Fibroblast of peridontal ligament (primary cell): ENCODE measurements at regions not wholly inside any gene's neighbourhood (a gene's known extent, or its start where the extent isn't known, plus 50 kb on each side); places are given as distances from the start of the nearest gene placed in this dataset.
A peak's percentile ranks its signal among the peaks of the same experiment; 100 is the strongest.
"Not testable (repeated sequence)": the region's sequence is repeated elsewhere in the genome, so short reads cannot be mapped to it uniquely, and the experiment has no call there.

Source experiments
- DNase-seq: peaks from one replicate; pipeline ENCODE4 v3.0.0-alpha.2; 2010; ENCODE audit errors: extremely low read depth

GRCh38 chr18:56279816-56280215 lies 358.6 kb downstream of the TXNL1 start:
- DNase-seq = not testable (repeated sequence)

GRCh38 chr18:56278421-56279003 lies 359.9 kb downstream of the TXNL1 start:
- no peak for DNase-seq

GRCh38 chr18:56276466-56276865 lies 361.9 kb downstream of the TXNL1 start:
- no peak for DNase-seq

- no peak for DNase-seq
Observed at GRCh38 chr18:56273541-56274219, 364.7 kb downstream of the TXNL1 start.

GRCh38 chr18:56270671-56271250 lies 367.6 kb downstream of the TXNL1 start:
- DNase-seq = no peak

- peak; percentile 20 for DNase-seq
Observed at GRCh38 chr18:56269958-56270357, 368.4 kb downstream of the TXNL1 start.

- DNase-seq = no peak
Observed at GRCh38 chr18:56268952-56269351, 369.4 kb downstream of the TXNL1 start.

GRCh38 chr18:56267334-56267733 lies 371.1 kb downstream of the TXNL1 start:
- DNase-seq = no peak

- DNase-seq = peak; percentile 27
Observed at GRCh38 chr18:56258178-56258577, 380.2 kb downstream of the TXNL1 start.

- DNase-seq = peak; percentile 81
Observed at GRCh38 chr18:56257205-56257604, 381.2 kb downstream of the TXNL1 start.

GRCh38 chr18:56256659-56257058 lies 381.7 kb downstream of the TXNL1 start:
- no peak for DNase-seq

- peak; percentile 78 for DNase-seq
Observed at GRCh38 chr18:56255381-56255780, 383.0 kb downstream of the TXNL1 start.

- DNase-seq = no peak
Observed at GRCh38 chr18:56252456-56252855, 385.9 kb downstream of the TXNL1 start.

GRCh38 chr18:56248610-56249235 lies 389.7 kb downstream of the TXNL1 start:
- no peak for DNase-seq

- DNase-seq = no peak
Observed at GRCh38 chr18:56246916-56247315, 391.5 kb downstream of the TXNL1 start.

- peak; percentile 90 for DNase-seq
Observed at GRCh38 chr18:56245866-56246580, 392.4 kb downstream of the TXNL1 start.

GRCh38 chr18:56240405-56240804 lies 398.0 kb downstream of the TXNL1 start:
- DNase-seq = peak; percentile 33

- DNase-seq = no peak
Observed at GRCh38 chr18:56238576-56238975, 399.8 kb downstream of the TXNL1 start.

GRCh38 chr18:56235481-56236013 lies 402.8 kb downstream of the TXNL1 start:
- DNase-seq = no peak

GRCh38 chr18:56235071-56235470 lies 403.3 kb downstream of the TXNL1 start:
- no peak for DNase-seq

- DNase-seq = peak; percentile 96
Observed at GRCh38 chr18:56233595-56233994, 404.8 kb downstream of the TXNL1 start.

- DNase-seq = no peak
Observed at GRCh38 chr18:56226025-56226424, 412.4 kb downstream of the TXNL1 start.
